HepG2 (cell line): ENCODE measurements at regions not wholly inside any gene's neighbourhood (a gene's known extent, or its start where the extent isn't known, plus 50 kb on each side); places are given as distances from the start of the nearest gene placed in this dataset.

ENCODE experiments used
- BRCA1 ChIP-seq: sonication (generic); formaldehyde crosslinking; IDR thresholded peaks from 2 replicates; pipeline ENCODE4 v1.4.0; 2020; ENCODE audit warnings: missing genetic modification reagents
- GTF2F1 ChIP-seq: fragments of 150-350 bp; IDR thresholded peaks from 2 replicates; pipeline ENCODE4 v1.6.1; 2014; ENCODE audit warnings: low read length
- IKZF1 ChIP-seq: fragments of 450-650 bp; IDR thresholded peaks from 2 replicates; pipeline ENCODE4 v1.7.1; 2016
- NFYB ChIP-seq: sonication (generic); formaldehyde crosslinking; IDR thresholded peaks from 2 replicates; pipeline ENCODE4 v1.4.0; 2020; ENCODE audit warnings: missing genetic modification reagents
- POLR2A ChIP-seq, 2 experiments: IDR thresholded peaks; 2 replicates each; pipeline ENCODE4 v1.6.1; 2011; ENCODE audit warnings: low read depth in 2 of 2, low read length in 2 of 2, mild to moderate bottlenecking in 1 of 2, moderate library complexity in 1 of 2; ENCODE audit not compliant: insufficient read depth in 1 of 2
- RAD21 ChIP-seq: fragments of 450-650 bp; formaldehyde crosslinking; IDR thresholded peaks from 2 replicates; pipeline ENCODE4 v1.5.0; 2020; ENCODE audit warnings: mild to moderate bottlenecking
- SSRP1 ChIP-seq: IDR thresholded peaks from 2 replicates; pipeline ENCODE4 v1.6.1; 2016; ENCODE audit warnings: control low read depth
- ZNF234 ChIP-seq: sonication (generic); formaldehyde crosslinking; conservative IDR thresholded peaks from 2 replicates; pipeline ENCODE4 v1.5.1; 2020; ENCODE audit warnings: mild to moderate bottlenecking, missing genetic modification reagents
- ZNF276 ChIP-seq: sonication (generic); formaldehyde crosslinking; IDR thresholded peaks from 2 replicates; pipeline ENCODE4 v1.4.0; 2020; ENCODE audit warnings: mild to moderate bottlenecking, low read depth, missing genetic modification reagents
- ZNF530 ChIP-seq: sonication (generic); formaldehyde crosslinking; IDR thresholded peaks from 2 replicates; pipeline ENCODE4 v1.5.0; 2020; ENCODE audit warnings: low read depth, mild to moderate bottlenecking, missing genetic modification reagents
- ZNF670 ChIP-seq: sonication (generic); formaldehyde crosslinking; IDR thresholded peaks from 2 replicates; pipeline ENCODE4 v1.8.0; 2022; ENCODE audit warnings: mild to moderate bottlenecking, missing genetic modification reagents, borderline replicate concordance

- TF ChIP-seq ZNF234 (CRISPR knock-in tag), result no peak
- TF ChIP-seq BRCA1, result no peak
- no peak for TF ChIP-seq IKZF1
- TF ChIP-seq NFYB (CRISPR knock-in tag), result no peak
- no peak for TF ChIP-seq SSRP1 (CRISPR knock-in tag)
- TF ChIP-seq ZNF530 (CRISPR knock-in tag), result no peak
- TF ChIP-seq ZNF670 (CRISPR knock-in tag), result no peak
- TF ChIP-seq ZNF276 (CRISPR knock-in tag), result no peak
- TF ChIP-seq GTF2F1, result no peak
- no peak for TF ChIP-seq POLR2A (IDR thresholded peaks at IDR 0.05; ENCODE audit: insufficient read depth in 1 of 2, low read depth in 2 of 2, low read length in 2 of 2)
- no peak for TF ChIP-seq RAD21 (CRISPR knock-in tag)
Observed at GRCh38 chr7:115387137-115387536, 465.2 kb downstream of the MDFIC start.
